B cell (primary cell): ENCODE measurements at regions not wholly inside any gene's neighbourhood (a gene's known extent, or its start where the extent isn't known, plus 50 kb on each side); places are given as distances from the start of the nearest gene placed in this dataset.
"Not testable (repeated sequence)": the region's sequence is repeated elsewhere in the genome, so short reads cannot be mapped to it uniquely, and the experiment has no call there.

Source experiments
- ATAC-seq: fragments of 200-7000 bp; cut with Tn5 transposase; one replicate; pipeline ENCODE4 v1.10.0; 2021; ENCODE audit warnings: low read depth, mild to moderate bottlenecking, moderate number of reproducible peaks, moderate library complexity
- CTCF ChIA-PET: fragments of 350-600 bp; sonication (Branson Sonifier 250); formaldehyde crosslinking; loops from one replicate; lab custom pipeline; 2021; ENCODE audit warnings: antibody characterized with exemption, inconsistent platforms; lab: Charles Lee
- POLR2A ChIA-PET: fragments of 350-600 bp; sonication (Branson Sonifier 250); formaldehyde crosslinking; loops from one replicate; lab custom pipeline; 2021; ENCODE audit warnings: antibody characterized with exemption; lab: Charles Lee
- DNase-seq: peaks from one replicate; pipeline ENCODE4 v3.0.0; 2013
- H2AFZ ChIP-seq: 2 replicates; pipeline ENCODE4 v1.6.1; 2012; ENCODE audit warnings: mild to moderate bottlenecking, low read depth, low read length; ENCODE audit not compliant: insufficient read depth, poor library complexity, severe bottlenecking
- H3K27ac ChIP-seq, 2 donors: 1 replicate in 1 of 2; 2 replicates in 1 of 2; pipeline ENCODE4 v1.5.1; 2012 to 2013; ENCODE audit warnings: low read length in 2 of 2, mild to moderate bottlenecking in 2 of 2, moderate library complexity in 1 of 2
- H3K27me3 ChIP-seq, 4 experiments: fragments of 200-600 bp in 1 of 4; sonication (generic) in 1 of 4; replicated peaks in 1 of 4; 1 replicate in 2 of 4; 2 replicates in 2 of 4; pipeline versions ENCODE4 v1.6.1 to v1.7.0; 2013 to 2016; ENCODE audit warnings: low read length in 3 of 4, mild to moderate bottlenecking in 2 of 4, mixed read lengths in 1 of 4, moderate library complexity in 1 of 4; ENCODE audit not compliant: insufficient read depth in 4 of 4, control insufficient read depth in 3 of 4; ENCODE audit errors: control extremely low read depth in 1 of 4
- H3K36me3 ChIP-seq, 2 experiments: replicated peaks in 1 of 2; 1 replicate in 1 of 2; 2 replicates in 1 of 2; pipeline versions ENCODE4 v1.6.1 to v1.7.1; 2013; ENCODE audit warnings: low read length in 1 of 2; ENCODE audit not compliant: insufficient read depth in 2 of 2, control insufficient read depth in 1 of 2; ENCODE audit errors: control extremely low read depth in 1 of 2, extremely low read depth in 1 of 2
- H3K4me1 ChIP-seq, 2 donors: fragments of 200-600 bp in 1 of 2; sonication (generic) in 1 of 2; 1 replicate in 1 of 2; 2 replicates in 1 of 2; pipeline versions ENCODE4 v1.5.1 to v1.6.1; 2013 to 2017; ENCODE audit warnings: low read length in 2 of 2; ENCODE audit not compliant: control insufficient read depth in 2 of 2, insufficient read depth in 2 of 2
- H3K4me2 ChIP-seq: replicated peaks from 2 replicates; pipeline ENCODE3; 2012; ENCODE audit warnings: mild to moderate bottlenecking, low read depth, low read length; ENCODE audit not compliant: poor library complexity, severe bottlenecking
- H3K4me3 ChIP-seq, 5 experiments: fragments of 200-600 bp in 1 of 5; sonication (generic) in 1 of 5; 1 replicate in 3 of 5; 2 replicates in 2 of 5; pipeline versions ENCODE4 v1.5.1 to v1.7.0; 2011 to 2016; ENCODE audit warnings: low read length in 4 of 5, mild to moderate bottlenecking in 4 of 5, low read depth in 2 of 5, control low read depth in 1 of 5, moderate library complexity in 1 of 5; ENCODE audit not compliant: insufficient read depth in 1 of 5; ENCODE audit errors: control extremely low read depth in 1 of 5, extremely low read depth in 1 of 5
- H3K79me2 ChIP-seq: fragments of 200-600 bp; sonication (generic); one replicate; pipeline ENCODE4 v1.6.0; 2016; ENCODE audit warnings: low read length; ENCODE audit not compliant: control insufficient read depth, insufficient read depth
- H3K9ac ChIP-seq: fragments of 200-600 bp; sonication (generic); 2 replicates; pipeline ENCODE4 v1.6.1; 2017; ENCODE audit warnings: mild to moderate bottlenecking, low read length, moderate library complexity
- H3K9me3 ChIP-seq, 3 donors: one replicate each; pipeline versions ENCODE4 v1.6.1 to v1.7.1; 2013; ENCODE audit warnings: low read length in 2 of 3; ENCODE audit not compliant: control insufficient read depth in 2 of 3, insufficient read depth in 1 of 3; ENCODE audit errors: control extremely low read depth in 1 of 3
- H4K20me1 ChIP-seq: 2 replicates; pipeline ENCODE4 v1.6.0; 2012; ENCODE audit warnings: mild to moderate bottlenecking, low read length; ENCODE audit not compliant: insufficient read depth, control insufficient read depth, poor library complexity, severe bottlenecking
- H3K27ac Mint-ChIP-seq: one replicate; pipeline ENCODE4 v1.8.0; 2021; ENCODE audit warnings: mixed read lengths
- H3K27me3 Mint-ChIP-seq: one replicate; pipeline ENCODE4 v1.8.0; 2021; ENCODE audit warnings: mixed read lengths
- H3K4me1 Mint-ChIP-seq: one replicate; pipeline ENCODE4 v1.8.0; 2021; ENCODE audit warnings: mixed read lengths
- H3K4me3 Mint-ChIP-seq: one replicate; pipeline ENCODE4 v1.8.0; 2021; ENCODE audit warnings: mixed read lengths
- H3K9me3 Mint-ChIP-seq: one replicate; pipeline ENCODE4 v1.8.0; 2022; ENCODE audit warnings: mixed read lengths; ENCODE audit not compliant: insufficient read depth
- CTCF ChIP-seq: fragments of 200-600 bp; IDR thresholded peaks from one replicate; pipeline ENCODE4 v1.8.0; 2022; ENCODE audit warnings: antibody characterized with exemption, mild to moderate bottlenecking
- EZH2 ChIP-seq: IDR thresholded peaks from 2 replicates; pipeline ENCODE4 v1.6.1; 2012; ENCODE audit warnings: borderline replicate concordance, low read depth, mild to moderate bottlenecking, moderate library complexity, low read length; ENCODE audit not compliant: insufficient read depth, poor library complexity, severe bottlenecking
- WGBS: methylation state at CpG from one replicate; pipeline ENCODE4 v1.1.5; 2013; ENCODE audit warnings: missing lambda C conversion rate; ENCODE audit not compliant: insufficient coverage; 5-methylcytosine and 5-hydroxymethylcytosine counted together
- intact Hi-C: fragments of 100-400 bp; cut with micrococcal nuclease; formaldehyde crosslinking; loops from one replicate; pipeline ENCODE4 v1.10.0; 2022

GRCh38 chr22:44645531-44645930 lies 56.5 kb upstream of the PRR5 start:
- Histone ChIP-seq H3K27ac (no peak overlapping the region), H3K4me2 (no peak overlapping the region), H3K4me1 (no peaks in the 10 kb centered on the region), H3K4me3 (no peak overlapping the region), H3K79me2 (no peaks in the 10 kb centered on the region), H4K20me1 (no peaks in the 10 kb centered on the region), H3K9me3 (no peaks in the 10 kb centered on the region), H3K27me3 (peaks cover 0 to 8% (median 0%) of the 10 kb centered on the region in 4 experiments), H2AFZ (no peak overlapping the region), H3K9ac (no peak overlapping the region), H3K36me3 (no peaks in the 10 kb centered on the region)
- no peak for TF ChIP-seq CTCF
- no peak for TF ChIP-seq EZH2
- 91% methylated on average over 11 of the region's 11 CpGs for WGBS
- H3K27me3 Mint-ChIP-seq: peaks cover 12% of the 10 kb centered on the region
- ChIA-PET CTCF (interaction anchor here (1.6 kb wide), 1 partner anchor 652 kb away, joined by 3 read pairs; no protein-coding TSS in a partner anchor), POLR2A (no interaction called here)
- DNase-seq: no peak
- H3K27ac Mint-ChIP-seq: no peak overlapping the region
- no peaks in the 10 kb centered on the region for H3K4me1 Mint-ChIP-seq
- intact Hi-C loops: no loop called here
- no peak overlapping the region for H3K4me3 Mint-ChIP-seq
- H3K9me3 Mint-ChIP-seq: no peaks in the 10 kb centered on the region
- ATAC-seq: no peak

GRCh38 chr22:44645083-44645482 lies 56.9 kb upstream of the PRR5 start:
- H3K27me3 Mint-ChIP-seq: peaks cover 12% of the 10 kb centered on the region
- Histone ChIP-seq H3K79me2 (no peaks in the 10 kb centered on the region), H3K9me3 (no peaks in the 10 kb centered on the region), H2AFZ (no peak overlapping the region), H3K9ac (no peak overlapping the region), H4K20me1 (no peaks in the 10 kb centered on the region), H3K4me3 (no peak overlapping the region), H3K27ac (no peak overlapping the region), H3K27me3 (peaks cover 0 to 8% (median 0%) of the 10 kb centered on the region in 4 experiments), H3K4me2 (no peak overlapping the region), H3K36me3 (no peaks in the 10 kb centered on the region), H3K4me1 (no peaks in the 10 kb centered on the region)
- no peak overlapping the region for H3K4me3 Mint-ChIP-seq
- no peaks in the 10 kb centered on the region for H3K4me1 Mint-ChIP-seq
- DNase-seq (no peak), ATAC-seq (no peak)
- TF ChIP-seq EZH2 (no peak), CTCF (no peak)
- H3K9me3 Mint-ChIP-seq: no peaks in the 10 kb centered on the region
- intact Hi-C loops: no loop called here
- 90% methylated on average over 2 of the region's 4 CpGs for WGBS
- CTCF ChIA-PET: interaction anchor here (1.6 kb wide), 1 partner anchor 651 kb away, joined by 3 read pairs; no protein-coding TSS in a partner anchor
- no peak overlapping the region for H3K27ac Mint-ChIP-seq
- POLR2A ChIA-PET: no interaction called here

GRCh38 chr22:44643526-44644101 lies 58.4 kb upstream of the PRR5 start:
- DNase-seq, H3K27ac ChIP-seq, H4K20me1 ChIP-seq, H3K9me3 Mint-ChIP-seq, H3K27ac Mint-ChIP-seq, H3K4me1 Mint-ChIP-seq, H3K4me2 ChIP-seq, H3K4me3 Mint-ChIP-seq, H3K79me2 ChIP-seq, H3K9ac ChIP-seq, POLR2A ChIA-PET, H3K4me3 ChIP-seq, ATAC-seq, H2AFZ ChIP-seq, H3K9me3 ChIP-seq, H3K27me3 ChIP-seq, intact Hi-C loops, H3K4me1 ChIP-seq, H3K36me3 ChIP-seq: not testable (repeated sequence)
- CTCF ChIA-PET: interaction anchor here (0.9 kb wide), 1 partner anchor 13 kb away, joined by 3 read pairs; no protein-coding TSS in a partner anchor
- H3K27me3 Mint-ChIP-seq: peaks cover 13% of the 10 kb centered on the region
- WGBS: 100% methylated on average over 9 of the region's 19 CpGs
